Esophagus squamous epithelium (tissue), 5 donors: ENCODE measurements at regions not wholly inside any gene's neighbourhood (a gene's known extent, or its start where the extent isn't known, plus 50 kb on each side); places are given as distances from the start of the nearest gene placed in this dataset.
"Not testable (repeated sequence)": the region's sequence is repeated elsewhere in the genome, so short reads cannot be mapped to it uniquely, and the experiment has no call there.

Experiments used
- DNase-seq: peaks from one replicate; lab custom pipeline; 2025; lab: John Stamatoyannopoulos, UW
- H3K27ac ChIP-seq, 4 donors: fragments of 200-600 bp; sonication (generic); one replicate each; pipeline ENCODE4 v1.5.1; 2016 to 2019; ENCODE audit warnings: mild to moderate bottlenecking in 1 of 4
- H3K27me3 ChIP-seq, 4 donors: fragments of 200-600 bp; sonication (generic); 1 replicate in 3 of 4; 2 replicates in 1 of 4; pipeline versions ENCODE4 v1.5.1 to v1.6.0; 2017 to 2021; ENCODE audit warnings: antibody characterized with exemption in 1 of 4
- H3K36me3 ChIP-seq, 3 donors: fragments of 200-600 bp; sonication (generic); one replicate each; pipeline ENCODE4 v1.5.1; 2016 to 2019
- H3K4me1 ChIP-seq, 3 donors: fragments of 200-600 bp; sonication (generic); one replicate each; pipeline ENCODE4 v1.5.1; 2017 to 2019
- H3K4me3 ChIP-seq, 4 donors: fragments of 200-600 bp; sonication (generic); 1 replicate in 3 of 4; 2 replicates in 1 of 4; pipeline ENCODE4 v1.5.1; 2016 to 2019; ENCODE audit warnings: mild to moderate bottlenecking in 2 of 4, moderate library complexity in 1 of 4
- H3K9me3 ChIP-seq, 3 donors: fragments of 200-600 bp; sonication (generic); one replicate each; pipeline ENCODE4 v1.5.1; 2016 to 2019
- POLR2A ChIP-seq, 4 donors: fragments of 450-650 bp; IDR thresholded peaks; one replicate each; pipeline ENCODE4 v1.6.1; 2017; ENCODE audit warnings: antibody characterized with exemption in 4 of 4, mild to moderate bottlenecking in 4 of 4, moderate library complexity in 3 of 4
- WGBS, 2 donors: methylation state at CpG; one replicate each; pipeline ENCODE4 v1.1.5; 2018; 5-methylcytosine and 5-hydroxymethylcytosine counted together
- intact Hi-C: fragments of 100-400 bp; cut with DNase I; formaldehyde crosslinking; loops from one replicate; pipeline ENCODE4 v1.15.0; 2022
- TF ChIP-seq, protein P1 (sequence below), 6 experiments: fragments of 450-650 bp in 4 of 6; fragments of 200-600 bp in 2 of 6; sonication (generic) in 2 of 6; IDR thresholded peaks; one replicate each; pipeline ENCODE4 v1.5.1; 2016 to 2019; ENCODE audit warnings: antibody characterized with exemption in 6 of 6, mild to moderate bottlenecking in 4 of 6, moderate library complexity in 4 of 6
- donor health status: DM: yes; HTN: yes; CAD: no.

DNA sequence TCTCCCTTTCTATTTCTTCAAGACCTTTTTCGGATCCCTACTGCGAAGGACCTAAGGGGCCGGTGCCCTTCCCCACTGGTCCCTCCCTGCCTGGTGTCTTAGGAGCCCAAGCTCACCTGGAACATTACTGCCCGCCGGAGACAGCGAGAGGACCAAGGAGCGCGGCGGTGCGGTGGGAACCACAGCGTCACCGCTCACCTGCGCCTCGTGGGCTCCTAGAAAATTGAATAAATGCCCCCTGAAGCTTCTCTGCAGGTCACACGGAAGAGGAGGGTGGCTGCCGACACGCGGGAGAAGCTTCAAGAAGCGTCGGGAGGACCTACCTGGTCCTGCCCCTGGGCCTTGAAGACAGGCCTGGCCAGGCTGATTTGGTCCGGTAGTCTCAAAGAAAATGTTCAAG, 65.2 kb downstream of the PPIAL4A start:
- Histone ChIP-seq H3K36me3 (peaks cover 0 to 6% (median 0%) of the 10 kb centered on the region in 3 donors), H3K4me1 (no peaks in the 10 kb centered on the region), H3K4me3 (no peak overlapping the region), H3K9me3 (no peaks in the 10 kb centered on the region), H3K27ac (no peak overlapping the region), H3K27me3 (no peaks in the 10 kb centered on the region)
- no peak for TF ChIP-seq POLR2A (IDR thresholded peaks at IDR 0.05)
- TF ChIP-seq, protein P1, sequence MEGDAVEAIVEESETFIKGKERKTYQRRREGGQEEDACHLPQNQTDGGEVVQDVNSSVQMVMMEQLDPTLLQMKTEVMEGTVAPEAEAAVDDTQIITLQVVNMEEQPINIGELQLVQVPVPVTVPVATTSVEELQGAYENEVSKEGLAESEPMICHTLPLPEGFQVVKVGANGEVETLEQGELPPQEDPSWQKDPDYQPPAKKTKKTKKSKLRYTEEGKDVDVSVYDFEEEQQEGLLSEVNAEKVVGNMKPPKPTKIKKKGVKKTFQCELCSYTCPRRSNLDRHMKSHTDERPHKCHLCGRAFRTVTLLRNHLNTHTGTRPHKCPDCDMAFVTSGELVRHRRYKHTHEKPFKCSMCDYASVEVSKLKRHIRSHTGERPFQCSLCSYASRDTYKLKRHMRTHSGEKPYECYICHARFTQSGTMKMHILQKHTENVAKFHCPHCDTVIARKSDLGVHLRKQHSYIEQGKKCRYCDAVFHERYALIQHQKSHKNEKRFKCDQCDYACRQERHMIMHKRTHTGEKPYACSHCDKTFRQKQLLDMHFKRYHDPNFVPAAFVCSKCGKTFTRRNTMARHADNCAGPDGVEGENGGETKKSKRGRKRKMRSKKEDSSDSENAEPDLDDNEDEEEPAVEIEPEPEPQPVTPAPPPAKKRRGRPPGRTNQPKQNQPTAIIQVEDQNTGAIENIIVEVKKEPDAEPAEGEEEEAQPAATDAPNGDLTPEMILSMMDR (IDR thresholded peaks at IDR 0.05): no peak
- intact Hi-C loops: no loop called here
- 66 to 74% methylated on average over 10 to 12 of the region's 21 CpGs for WGBS, 2 donors
- DNase-seq: no peak

DNA sequence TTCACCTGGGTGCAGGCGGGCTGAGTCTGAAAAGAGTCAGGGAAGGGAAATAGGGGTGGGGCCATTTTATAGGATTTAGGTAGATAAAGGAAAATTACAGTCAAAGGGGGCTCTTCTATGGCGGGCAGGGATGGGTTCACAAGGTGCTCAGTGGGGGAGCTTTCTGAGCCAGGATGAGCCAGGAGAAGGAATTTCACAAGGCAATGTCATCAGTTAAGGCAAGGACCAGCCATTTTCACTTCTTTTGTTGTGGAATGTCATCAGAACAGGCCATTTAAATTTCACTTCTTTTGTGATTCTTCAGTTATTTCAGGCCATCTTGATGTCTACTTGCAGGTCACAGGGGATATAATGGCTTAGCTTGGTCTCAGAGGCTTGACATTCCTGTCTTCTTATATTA, 66.4 kb downstream of the PPIAL4A start:
- H3K4me3 ChIP-seq, DNase-seq, intact Hi-C loops, H3K27ac ChIP-seq, H3K9me3 ChIP-seq, H3K36me3 ChIP-seq, H3K4me1 ChIP-seq, H3K27me3 ChIP-seq: not testable (repeated sequence)
- 79 to 80% methylated on average over 2 of the region's 2 CpGs for WGBS, 2 donors

DNA sequence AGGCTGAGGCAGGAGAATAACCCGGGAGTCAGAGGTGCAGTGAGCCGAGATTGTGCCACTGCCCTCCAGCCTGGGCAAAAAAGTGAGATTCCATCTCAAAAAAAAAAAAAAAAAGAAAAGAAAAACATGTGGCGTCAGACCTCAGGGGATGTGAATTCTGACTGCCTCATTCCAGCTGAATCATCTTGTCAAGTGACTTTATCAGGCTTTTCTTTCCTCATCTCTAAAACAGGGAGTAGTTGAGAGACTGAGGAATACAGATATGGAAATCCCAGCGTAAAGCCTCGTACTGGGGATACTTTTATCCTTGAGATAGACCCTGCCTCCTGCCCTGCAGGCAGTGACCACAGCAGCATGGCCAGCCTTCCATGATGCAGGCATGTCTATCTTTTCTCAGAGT, 76.4 kb downstream of the PPIAL4A start:
- intact Hi-C loops, H3K27me3 ChIP-seq, H3K4me3 ChIP-seq, H3K4me1 ChIP-seq, H3K9me3 ChIP-seq, H3K27ac ChIP-seq, H3K36me3 ChIP-seq, DNase-seq: not testable (repeated sequence)
- WGBS, 2 donors: 67% methylated on average over 1 of the region's 5 CpGs; no CpG with 5 or more reads in 1 of the 2 donors

DNA sequence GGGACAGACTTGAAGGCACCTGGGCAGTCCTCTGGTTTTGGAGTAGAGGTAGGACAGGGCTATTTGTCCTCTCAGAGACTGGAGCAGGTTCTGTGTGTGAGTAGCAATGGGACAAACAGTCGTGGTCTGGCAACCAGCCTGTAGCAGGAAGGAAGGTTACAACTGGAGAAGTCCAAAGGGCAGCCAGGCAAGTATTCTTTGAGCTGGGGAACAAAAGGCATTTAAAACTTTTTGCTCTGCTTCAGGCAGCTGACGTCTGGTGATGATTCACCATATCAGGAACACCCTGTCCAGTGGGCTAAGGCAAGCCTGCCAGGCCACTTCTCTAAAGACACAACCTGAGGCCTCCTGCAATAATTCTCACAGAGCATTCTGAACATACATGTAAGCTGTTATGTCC, 83.3 kb downstream of the PPIAL4A start:
- H3K36me3 ChIP-seq, H3K4me3 ChIP-seq, H3K9me3 ChIP-seq, intact Hi-C loops, DNase-seq, H3K4me1 ChIP-seq, H3K27me3 ChIP-seq, H3K27ac ChIP-seq: not testable (repeated sequence)
- 20 to 45% methylated on average over 1 of the region's 2 CpGs for WGBS, 2 donors

DNA sequence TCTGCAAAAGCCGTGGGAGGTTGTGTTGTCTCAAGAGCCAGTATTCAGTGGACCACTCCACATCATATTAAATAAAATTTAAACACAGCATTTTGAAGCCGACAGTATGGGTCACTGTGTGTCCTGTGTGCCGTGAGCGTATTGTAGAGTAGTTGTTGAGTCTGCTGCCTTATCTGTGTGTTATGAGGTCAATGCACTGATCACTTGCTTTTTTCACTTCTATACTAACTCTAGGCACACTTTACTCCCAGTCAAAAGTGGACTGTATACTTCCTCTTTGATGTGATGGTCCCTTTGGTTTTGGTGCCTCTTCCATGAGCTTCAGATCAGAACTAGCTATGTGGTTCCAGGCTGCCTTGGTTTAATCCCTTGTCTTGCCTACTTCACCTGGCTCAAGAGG, 84.3 kb downstream of the PPIAL4A start:
- H3K9me3 ChIP-seq, H3K4me3 ChIP-seq, H3K27me3 ChIP-seq, H3K27ac ChIP-seq, intact Hi-C loops, H3K36me3 ChIP-seq, H3K4me1 ChIP-seq, DNase-seq: not testable (repeated sequence)
- 91 to 94% methylated on average over 4 of the region's 4 CpGs for WGBS, 2 donors

DNA sequence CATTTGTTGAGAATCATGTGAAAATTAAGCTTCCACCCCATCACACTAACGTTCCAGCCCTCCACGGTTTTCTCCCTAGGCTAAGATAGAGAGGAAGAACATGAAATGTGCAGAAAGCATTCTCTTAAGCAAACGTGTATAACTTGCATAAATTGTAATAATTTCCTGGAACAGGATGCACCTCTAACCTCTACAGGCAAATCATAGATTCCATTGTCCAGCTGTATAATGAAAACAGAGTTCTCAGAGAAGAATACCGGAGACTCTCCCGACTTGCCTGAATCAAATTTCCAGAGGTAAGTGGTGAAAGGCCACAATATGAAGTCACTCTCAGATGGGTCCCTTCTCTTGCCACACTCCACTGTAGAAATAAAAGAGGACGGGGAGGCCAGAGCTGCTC, 87.7 kb downstream of the PPIAL4A start:
- intact Hi-C loops, H3K36me3 ChIP-seq, DNase-seq, H3K27ac ChIP-seq, H3K4me3 ChIP-seq, H3K27me3 ChIP-seq, H3K4me1 ChIP-seq, H3K9me3 ChIP-seq: not testable (repeated sequence)
- WGBS, 2 donors: 59 to 67% methylated on average over 3 of the region's 6 CpGs

DNA sequence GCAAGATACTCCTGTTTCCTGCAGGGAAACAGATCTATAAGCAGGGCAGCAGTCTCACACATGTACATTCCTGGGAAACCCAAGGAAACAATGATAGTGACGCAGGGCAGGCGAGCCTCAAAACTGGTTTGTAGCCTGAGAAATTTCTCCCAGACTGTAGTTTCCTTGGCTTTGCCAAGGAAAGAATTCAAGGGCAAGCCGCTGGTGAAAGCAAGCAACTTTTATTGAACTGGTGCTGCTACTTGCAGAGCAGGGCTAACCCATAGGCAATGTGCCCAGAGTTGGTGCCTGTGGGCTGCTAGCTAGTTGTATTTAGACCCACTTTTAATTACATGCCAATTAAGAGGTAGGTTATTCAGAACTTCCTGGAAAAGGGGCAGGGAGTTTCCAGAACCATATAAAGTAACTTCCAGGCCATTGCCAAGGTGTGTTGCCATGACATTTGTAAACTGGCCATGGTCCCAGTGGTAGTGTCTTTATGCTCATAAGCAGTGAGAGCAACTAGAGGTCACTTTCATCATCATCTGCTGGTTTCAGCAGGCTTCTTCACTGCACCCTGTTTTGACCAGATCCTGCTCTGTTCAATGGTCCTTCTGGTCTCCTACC, 92.0 kb downstream of the PPIAL4A start:
- H3K36me3 ChIP-seq, H3K27me3 ChIP-seq, H3K9me3 ChIP-seq, H3K27ac ChIP-seq, DNase-seq, H3K4me3 ChIP-seq, intact Hi-C loops, H3K4me1 ChIP-seq: not testable (repeated sequence)
- WGBS, 2 donors: 19% methylated on average over 3 of the region's 3 CpGs; no CpG with 5 or more reads in 1 of the 2 donors

DNA sequence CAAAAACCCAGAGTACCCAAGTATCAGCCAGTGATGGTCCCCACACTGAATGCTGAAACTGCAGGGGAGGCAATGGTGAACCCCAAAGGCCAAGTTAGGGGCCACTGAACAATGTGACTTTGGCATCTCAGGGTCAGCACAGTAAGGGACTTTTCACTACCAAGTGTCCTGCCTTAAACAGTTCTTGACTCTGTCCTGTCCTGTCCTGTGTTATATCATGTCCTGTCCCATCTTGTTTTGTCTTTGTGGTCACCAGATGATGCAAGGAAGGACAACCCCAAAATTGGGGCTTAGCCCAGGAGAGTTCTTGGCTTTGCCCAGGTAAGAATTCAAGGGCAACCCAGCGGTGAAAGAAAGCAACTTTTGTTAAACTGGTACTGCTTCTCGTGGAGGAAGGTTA, 105.0 kb downstream of the PPIAL4A start:
- WGBS, 2 donors: 100% methylated on average over 1 of the region's 2 CpGs; no CpG with 5 or more reads in 1 of the 2 donors
- H3K36me3 ChIP-seq, H3K27me3 ChIP-seq, H3K4me3 ChIP-seq, H3K4me1 ChIP-seq, DNase-seq, intact Hi-C loops, H3K27ac ChIP-seq, H3K9me3 ChIP-seq: not testable (repeated sequence)

DNA sequence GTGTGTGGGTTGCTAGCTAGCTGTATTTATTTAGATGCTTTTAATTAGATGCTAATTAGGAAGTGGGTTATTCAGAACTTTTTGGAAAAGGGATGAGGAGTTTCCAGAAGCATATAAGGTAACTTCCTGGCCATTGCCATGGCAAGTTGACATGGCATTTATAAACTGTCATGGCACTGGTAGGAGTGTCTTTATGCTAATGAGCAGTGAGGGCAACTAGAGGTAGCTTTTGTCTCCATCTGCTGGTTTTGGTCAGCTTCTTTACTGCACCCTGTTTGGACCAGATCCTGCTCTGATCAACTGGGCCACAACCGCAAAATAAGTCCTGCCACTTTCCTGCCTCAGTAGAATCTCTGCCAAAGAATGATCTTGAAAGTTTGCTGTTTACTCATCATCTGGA, 105.5 kb downstream of the PPIAL4A start:
- H3K9me3 ChIP-seq, H3K4me1 ChIP-seq, intact Hi-C loops, H3K27ac ChIP-seq, H3K4me3 ChIP-seq, H3K36me3 ChIP-seq, H3K27me3 ChIP-seq, DNase-seq: not testable (repeated sequence)
- WGBS, 2 donors: no CpG with 5 or more reads among the region's 1 CpG

DNA sequence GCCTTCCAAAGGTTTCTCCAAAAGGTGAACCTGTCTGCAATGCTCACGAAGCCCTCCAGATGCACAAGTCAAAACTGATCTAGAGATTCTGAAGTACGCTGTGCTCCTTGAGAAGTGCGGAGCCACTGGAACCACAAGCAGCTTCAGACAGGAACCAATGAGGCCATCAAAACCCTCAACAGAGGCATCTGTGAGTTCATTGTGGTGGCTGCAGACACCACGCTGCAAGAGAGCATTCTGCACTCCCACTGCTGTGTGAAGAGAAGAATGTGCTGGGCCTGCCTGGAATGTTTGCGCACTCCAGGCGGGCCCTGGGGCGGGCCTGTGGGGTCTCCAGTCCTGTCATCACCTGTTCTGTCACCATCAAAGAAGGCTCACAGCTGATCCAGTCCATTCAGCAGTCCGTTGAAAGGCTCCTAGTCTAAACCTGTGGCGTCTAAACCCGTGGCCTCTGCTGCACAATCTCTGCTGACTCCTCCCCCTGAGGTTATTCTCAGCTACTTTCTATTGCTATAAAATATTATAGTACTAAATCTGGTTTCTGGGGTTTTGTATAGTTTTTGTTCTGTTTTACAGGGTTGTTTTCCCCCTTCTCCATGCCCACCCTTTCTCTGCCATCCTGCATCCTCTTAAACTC, 111.6 kb downstream of the PPIAL4A start:
- H3K27ac ChIP-seq, H3K36me3 ChIP-seq, DNase-seq, intact Hi-C loops, H3K4me3 ChIP-seq, H3K27me3 ChIP-seq, H3K4me1 ChIP-seq, H3K9me3 ChIP-seq: not testable (repeated sequence)
- no CpG with 5 or more reads among the region's 10 CpGs for WGBS, 2 donors

DNA sequence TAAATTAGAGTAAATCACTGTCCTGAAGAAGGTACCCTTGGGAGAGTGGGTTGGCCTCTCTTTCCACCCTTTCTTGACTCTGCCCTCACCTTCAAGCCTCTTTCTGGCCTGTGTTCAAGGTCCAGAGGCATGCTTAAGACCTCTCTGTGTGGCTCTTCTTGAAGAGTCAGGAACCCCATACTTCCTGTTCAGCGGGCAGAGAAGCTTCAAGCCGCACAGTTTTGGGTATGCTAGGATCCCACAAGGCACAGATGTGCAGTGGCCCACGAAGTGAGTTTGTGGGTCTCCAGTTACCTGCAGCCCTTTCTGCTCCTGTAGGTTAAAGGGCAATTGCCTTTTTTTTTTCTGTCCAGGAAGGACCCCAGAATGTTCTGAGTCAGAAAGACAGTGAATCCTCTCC, 113.7 kb downstream of the PPIAL4A start:
- H3K4me3 ChIP-seq, H3K9me3 ChIP-seq, DNase-seq, H3K4me1 ChIP-seq, H3K27ac ChIP-seq, intact Hi-C loops, H3K36me3 ChIP-seq: not testable (repeated sequence)
- H3K27me3 ChIP-seq: peaks cover 0 to 16% (median 2%) of the 10 kb centered on the region in 4 donors
- WGBS, 2 donors: no CpG with 5 or more reads among the region's 3 CpGs

DNA sequence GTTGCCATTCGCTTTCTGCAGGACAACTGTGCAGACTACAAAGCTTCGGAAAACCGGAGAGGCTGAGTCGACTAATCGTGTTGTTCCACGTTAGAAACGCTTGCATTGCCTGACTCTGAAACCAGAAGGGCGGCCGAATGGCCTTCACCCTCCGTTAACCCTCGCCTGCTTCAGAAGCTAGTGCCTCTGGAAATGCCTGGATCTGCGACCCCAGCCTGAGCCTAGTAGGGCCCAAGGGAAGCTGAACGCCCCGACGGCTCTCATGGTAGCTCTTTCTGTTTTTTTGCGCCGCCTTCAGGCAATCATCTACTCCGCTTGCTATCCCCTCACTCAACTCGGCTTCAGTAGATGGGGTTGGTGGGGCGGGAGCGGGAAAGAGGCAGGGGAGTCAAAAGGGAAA, 117.3 kb downstream of the PPIAL4A start:
- H3K4me3 ChIP-seq, intact Hi-C loops, H3K27ac ChIP-seq, H3K36me3 ChIP-seq, H3K9me3 ChIP-seq, DNase-seq: not testable (repeated sequence)
- Histone ChIP-seq H3K4me1 (peaks cover 0 to 21% (median 3%) of the 10 kb centered on the region in 3 donors), H3K27me3 (peaks cover 0 to 37% (median 2%) of the 10 kb centered on the region in 4 donors)
- 31 to 51% methylated on average over 10 to 14 of the region's 21 CpGs for WGBS, 2 donors
